ENCODE measurements at regions not wholly inside any gene's neighbourhood (a gene's known extent, or its start where the extent isn't known, plus 50 kb on each side); places are given as distances from the start of the nearest gene placed in this dataset.

DNA sequence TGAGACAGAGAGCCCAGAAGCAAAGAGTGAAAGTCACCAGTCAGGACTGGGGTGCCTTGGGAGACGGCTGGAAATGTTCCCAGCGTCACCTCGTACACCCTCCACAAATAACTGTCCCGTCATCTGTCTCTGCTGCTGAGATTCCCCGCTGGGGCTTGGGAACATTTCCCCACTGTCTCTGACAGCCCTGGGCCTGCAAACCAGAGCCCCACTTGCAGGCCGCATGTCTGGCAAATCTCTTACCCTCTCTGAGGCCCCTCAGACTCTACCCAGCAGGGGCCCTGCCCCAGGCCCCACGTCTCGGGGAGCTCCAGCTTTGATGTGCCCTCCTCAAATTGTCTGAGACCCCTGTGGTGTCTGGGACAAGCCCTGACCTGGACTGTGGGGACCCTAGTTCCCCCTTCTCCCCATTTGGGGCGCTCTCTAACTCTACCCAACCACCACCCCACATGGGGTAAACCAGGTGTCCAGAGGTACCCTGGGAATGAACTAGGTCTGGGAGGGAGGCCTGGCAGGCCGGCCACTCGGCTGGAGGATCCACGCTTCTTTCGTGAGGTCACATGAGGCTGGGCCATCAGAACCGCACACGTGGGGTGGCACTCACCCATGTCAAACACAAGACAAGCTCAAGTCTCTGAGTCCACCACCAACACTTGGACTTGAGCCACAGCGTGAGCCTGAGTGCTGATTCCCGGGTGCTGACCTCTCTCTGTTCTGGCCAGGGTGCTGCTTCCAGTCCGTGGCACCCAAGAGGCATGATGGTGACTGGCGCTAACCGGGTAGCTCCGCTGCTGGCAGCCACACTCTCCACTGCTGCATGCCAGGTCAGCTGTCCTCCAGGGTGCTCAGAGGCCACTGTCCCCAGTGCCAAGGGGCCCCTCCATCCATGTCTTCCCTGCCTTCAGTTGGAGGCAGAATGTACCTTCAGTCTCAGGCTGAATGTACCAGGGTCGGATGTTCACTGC is 59.8 kb downstream of the DIO3 start:
- TF ChIP-seq POLR2A (IDR thresholded peaks at IDR 0.05) (no peak), POLR2AphosphoS5 (IDR thresholded peaks at IDR 0.05) (no peak), EP300 (IDR thresholded peaks at IDR 0.05) (no peak)
- TF ChIP-seq, protein P1, sequence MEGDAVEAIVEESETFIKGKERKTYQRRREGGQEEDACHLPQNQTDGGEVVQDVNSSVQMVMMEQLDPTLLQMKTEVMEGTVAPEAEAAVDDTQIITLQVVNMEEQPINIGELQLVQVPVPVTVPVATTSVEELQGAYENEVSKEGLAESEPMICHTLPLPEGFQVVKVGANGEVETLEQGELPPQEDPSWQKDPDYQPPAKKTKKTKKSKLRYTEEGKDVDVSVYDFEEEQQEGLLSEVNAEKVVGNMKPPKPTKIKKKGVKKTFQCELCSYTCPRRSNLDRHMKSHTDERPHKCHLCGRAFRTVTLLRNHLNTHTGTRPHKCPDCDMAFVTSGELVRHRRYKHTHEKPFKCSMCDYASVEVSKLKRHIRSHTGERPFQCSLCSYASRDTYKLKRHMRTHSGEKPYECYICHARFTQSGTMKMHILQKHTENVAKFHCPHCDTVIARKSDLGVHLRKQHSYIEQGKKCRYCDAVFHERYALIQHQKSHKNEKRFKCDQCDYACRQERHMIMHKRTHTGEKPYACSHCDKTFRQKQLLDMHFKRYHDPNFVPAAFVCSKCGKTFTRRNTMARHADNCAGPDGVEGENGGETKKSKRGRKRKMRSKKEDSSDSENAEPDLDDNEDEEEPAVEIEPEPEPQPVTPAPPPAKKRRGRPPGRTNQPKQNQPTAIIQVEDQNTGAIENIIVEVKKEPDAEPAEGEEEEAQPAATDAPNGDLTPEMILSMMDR (IDR thresholded peaks at IDR 0.05) = no peak
